GM20000 (cell line): ENCODE measurements at regions not wholly inside any gene's neighbourhood (a gene's known extent, or its start where the extent isn't known, plus 50 kb on each side); places are given as distances from the start of the nearest gene placed in this dataset.
A peak's percentile ranks its signal among the peaks of the same experiment; 100 is the strongest.
"Not testable (repeated sequence)": the region's sequence is repeated elsewhere in the genome, so short reads cannot be mapped to it uniquely, and the experiment has no call there.

Source experiments
- DNase-seq: peaks from one replicate; pipeline ENCODE4 v3.0.0; 2012; ENCODE audit warnings: low spot score
- CTCF ChIP-seq: IDR thresholded peaks from 2 replicates; pipeline ENCODE4 v1.5.1; 2012; ENCODE audit warnings: mild to moderate bottlenecking, control low read depth; ENCODE audit errors: extremely low read depth, missing control alignments

DNA sequence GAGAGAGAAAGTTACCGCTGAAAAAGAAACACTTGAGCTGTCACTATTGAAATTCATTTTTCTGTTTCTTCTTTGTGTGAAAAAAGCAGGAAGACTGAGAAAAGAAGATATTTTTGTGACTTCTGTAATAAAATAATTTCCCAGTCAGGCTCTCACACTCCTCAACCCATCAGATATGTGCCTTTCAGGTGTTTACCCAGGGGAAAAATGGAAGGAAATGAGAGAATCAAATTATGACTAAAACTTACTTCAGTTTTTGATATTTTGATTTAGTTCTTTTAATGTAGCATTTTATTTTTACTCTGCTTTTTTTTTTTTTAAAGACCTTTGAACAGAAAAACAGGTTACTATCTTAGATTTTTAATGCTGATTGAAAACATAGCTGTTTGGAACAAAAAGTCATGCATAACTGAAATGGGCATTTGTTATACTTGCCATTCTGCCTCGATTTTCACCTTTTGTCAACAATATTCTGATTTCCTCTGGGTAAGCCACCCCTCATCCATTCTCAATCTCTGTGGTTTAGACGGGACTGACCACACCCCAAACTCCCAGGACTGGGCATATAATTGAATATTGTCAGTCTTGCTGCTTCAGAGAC lies 133.2 kb upstream of the KRR1 start:
- TF ChIP-seq CTCF: no peak
- no peak for DNase-seq

DNA sequence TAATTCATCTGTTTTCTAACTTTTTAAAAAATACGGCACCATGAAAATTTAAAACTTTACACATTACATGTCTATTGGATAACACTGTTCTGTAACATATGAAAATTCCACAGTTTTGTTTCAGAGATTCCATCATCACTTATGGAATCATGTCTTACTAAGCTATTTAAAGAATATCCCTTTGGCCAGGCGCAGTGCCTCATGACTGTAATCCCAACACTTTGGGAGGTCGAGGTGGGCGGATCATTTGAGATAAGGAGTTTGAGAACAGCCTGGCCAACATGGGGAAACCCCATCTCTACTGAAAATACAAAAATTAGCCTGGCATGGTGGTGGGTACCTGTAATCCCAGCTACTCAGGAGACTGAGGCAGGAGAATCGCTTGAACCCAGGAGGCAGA lies 131.7 kb upstream of the KRR1 start:
- not testable (repeated sequence) for DNase-seq

- no peak for DNase-seq
- TF ChIP-seq CTCF: no peak
Observed at GRCh38 chr12:75642226-75642625, 130.8 kb upstream of the KRR1 start.

DNA sequence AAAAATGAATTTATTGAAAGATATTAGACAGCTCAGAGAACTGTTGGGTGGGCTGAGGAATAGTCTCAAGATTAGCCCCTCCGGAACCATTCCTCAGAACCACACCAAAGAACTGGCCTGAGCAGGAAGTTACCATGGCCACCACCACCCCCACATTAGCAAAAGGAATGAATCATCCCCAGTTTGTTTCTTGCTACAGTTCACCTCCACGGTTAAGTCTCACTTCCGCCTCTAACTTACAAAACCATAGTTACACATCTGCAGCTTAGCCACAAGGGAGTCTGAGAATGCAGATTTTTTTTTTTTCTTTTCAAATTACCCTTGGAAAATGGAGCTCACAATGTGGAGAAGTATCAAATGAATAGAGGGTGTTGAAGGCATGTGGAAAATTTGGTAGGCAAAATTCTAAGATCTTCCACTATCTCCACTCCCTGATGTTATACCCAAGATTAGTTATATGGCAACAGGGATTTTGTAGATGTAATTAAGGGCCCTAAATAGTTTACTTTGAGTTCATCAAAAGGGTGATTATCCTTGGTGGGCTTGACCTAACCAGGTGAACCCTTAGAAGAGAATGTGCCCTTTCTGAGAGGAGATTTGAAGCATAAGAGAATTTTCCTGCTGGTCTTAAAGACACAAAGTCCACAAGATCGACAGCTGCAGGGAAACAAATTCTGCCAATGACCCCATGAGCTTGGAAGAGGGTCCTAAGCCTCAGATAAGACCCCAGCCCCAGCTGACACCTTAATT lies 129.8 kb upstream of the KRR1 start:
- DNase-seq: peak; percentile 71
- TF ChIP-seq CTCF: no peak

GRCh38 chr12:75638792-75639191 lies 127.4 kb upstream of the KRR1 start:
- no peak for TF ChIP-seq CTCF
- no peak for DNase-seq

- no peak for TF ChIP-seq CTCF
- no peak for DNase-seq
Observed at GRCh38 chr12:75636607-75637006, 125.2 kb upstream of the KRR1 start.

DNA sequence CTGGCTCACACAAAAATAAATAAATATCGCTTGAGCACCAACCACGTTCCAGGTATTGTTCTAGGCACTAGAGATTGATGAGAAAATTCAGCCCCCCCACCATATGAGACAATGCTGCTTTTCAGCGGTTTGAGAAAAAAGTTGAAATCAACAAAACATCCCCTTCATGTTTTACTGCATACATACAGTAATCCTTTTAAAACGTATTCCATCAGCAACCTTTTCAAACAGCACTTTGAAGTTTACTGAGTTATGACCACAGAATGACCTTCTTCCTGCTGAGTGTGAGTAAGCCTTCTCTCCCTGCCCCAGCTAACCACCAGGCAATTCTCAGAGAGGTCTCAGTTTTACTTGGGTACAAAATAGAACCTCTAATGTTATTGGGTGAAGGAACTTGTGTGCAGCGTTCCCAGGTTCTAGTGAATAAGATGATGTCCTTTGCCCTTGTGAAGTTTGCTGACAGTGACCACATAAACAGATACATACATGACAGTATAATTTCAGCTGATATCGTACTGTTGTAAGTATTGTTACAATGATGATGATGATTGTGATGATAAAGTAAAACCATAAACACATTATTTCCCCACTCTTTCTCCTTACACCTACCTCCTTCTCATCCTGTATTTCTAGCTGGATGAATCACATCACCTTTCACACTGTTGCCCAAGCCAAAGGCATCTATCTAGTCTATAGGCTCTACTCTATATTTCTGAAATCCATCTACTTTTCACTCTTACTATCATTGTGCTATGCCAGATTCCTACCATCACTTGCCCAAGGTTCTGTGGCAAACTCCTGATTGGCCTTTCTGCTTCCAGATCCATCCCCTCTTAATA lies 124.4 kb upstream of the KRR1 start:
- no peak for TF ChIP-seq CTCF
- peak; percentile 27 for DNase-seq
